Fibroblast of the aortic adventitia (primary cell): ENCODE measurements at regions not wholly inside any gene's neighbourhood (a gene's known extent, or its start where the extent isn't known, plus 50 kb on each side); places are given as distances from the start of the nearest gene placed in this dataset.

Source experiments
- DNase-seq: peaks from one replicate; pipeline ENCODE4 v3.0.0-alpha.2; 2010; ENCODE audit warnings: low read depth
- H3K4me3 ChIP-seq: 2 replicates; pipeline ENCODE4 v1.5.1; 2011; ENCODE audit warnings: low read depth, mild to moderate bottlenecking, control low read depth, low read length, moderate library complexity
- TF ChIP-seq, protein P1 (sequence below): IDR thresholded peaks from 2 replicates; pipeline ENCODE4 v1.5.1; 2011; ENCODE audit warnings: mild to moderate bottlenecking, low read length, control low read depth, inconsistent platforms; ENCODE audit not compliant: insufficient read depth

DNA sequence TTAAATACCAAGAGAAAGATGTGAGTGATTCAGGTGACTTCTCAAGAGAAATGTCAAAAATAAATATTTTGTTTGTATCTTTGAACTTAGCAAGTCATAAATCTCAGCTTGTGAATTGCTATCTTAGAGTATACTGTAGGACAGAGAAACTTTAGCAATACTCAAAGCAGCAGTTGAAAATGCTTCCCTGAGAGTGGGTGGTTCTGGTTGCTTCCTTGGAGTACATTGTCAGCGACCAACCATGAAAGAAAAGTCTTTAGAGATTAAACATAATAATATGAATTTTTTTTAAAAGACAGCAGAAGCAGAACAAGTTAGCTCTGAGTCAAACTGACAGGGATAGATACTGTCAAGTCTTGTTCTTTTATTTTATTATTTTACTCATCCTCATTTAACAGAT, 86.8 kb upstream of the OSBPL8 start:
- no peak overlapping the region for H3K4me3 ChIP-seq
- DNase-seq, result no peak
- TF ChIP-seq, protein P1, sequence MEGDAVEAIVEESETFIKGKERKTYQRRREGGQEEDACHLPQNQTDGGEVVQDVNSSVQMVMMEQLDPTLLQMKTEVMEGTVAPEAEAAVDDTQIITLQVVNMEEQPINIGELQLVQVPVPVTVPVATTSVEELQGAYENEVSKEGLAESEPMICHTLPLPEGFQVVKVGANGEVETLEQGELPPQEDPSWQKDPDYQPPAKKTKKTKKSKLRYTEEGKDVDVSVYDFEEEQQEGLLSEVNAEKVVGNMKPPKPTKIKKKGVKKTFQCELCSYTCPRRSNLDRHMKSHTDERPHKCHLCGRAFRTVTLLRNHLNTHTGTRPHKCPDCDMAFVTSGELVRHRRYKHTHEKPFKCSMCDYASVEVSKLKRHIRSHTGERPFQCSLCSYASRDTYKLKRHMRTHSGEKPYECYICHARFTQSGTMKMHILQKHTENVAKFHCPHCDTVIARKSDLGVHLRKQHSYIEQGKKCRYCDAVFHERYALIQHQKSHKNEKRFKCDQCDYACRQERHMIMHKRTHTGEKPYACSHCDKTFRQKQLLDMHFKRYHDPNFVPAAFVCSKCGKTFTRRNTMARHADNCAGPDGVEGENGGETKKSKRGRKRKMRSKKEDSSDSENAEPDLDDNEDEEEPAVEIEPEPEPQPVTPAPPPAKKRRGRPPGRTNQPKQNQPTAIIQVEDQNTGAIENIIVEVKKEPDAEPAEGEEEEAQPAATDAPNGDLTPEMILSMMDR, result no peak

DNA sequence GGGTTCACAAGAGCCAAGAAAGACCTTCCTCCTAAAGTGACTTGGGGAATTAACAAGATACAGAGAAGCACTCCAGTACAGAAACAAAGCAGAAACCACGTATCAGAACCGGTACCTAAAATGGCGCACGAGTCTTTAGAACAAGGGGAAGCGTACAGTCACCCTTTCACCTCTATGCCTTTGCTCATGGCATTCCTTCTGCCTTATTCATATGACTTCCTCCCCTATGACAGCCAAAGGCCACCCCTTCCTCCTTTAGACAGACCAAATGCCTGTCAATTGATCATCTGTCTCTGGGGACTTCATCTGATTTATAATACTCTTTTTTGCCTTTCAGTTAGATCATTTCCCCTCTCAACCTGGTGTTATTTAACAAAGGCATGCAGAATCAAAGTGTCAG, 89.5 kb upstream of the OSBPL8 start:
- no peak for DNase-seq
- no peak overlapping the region for H3K4me3 ChIP-seq
- TF ChIP-seq, protein P1, result no peak

DNA sequence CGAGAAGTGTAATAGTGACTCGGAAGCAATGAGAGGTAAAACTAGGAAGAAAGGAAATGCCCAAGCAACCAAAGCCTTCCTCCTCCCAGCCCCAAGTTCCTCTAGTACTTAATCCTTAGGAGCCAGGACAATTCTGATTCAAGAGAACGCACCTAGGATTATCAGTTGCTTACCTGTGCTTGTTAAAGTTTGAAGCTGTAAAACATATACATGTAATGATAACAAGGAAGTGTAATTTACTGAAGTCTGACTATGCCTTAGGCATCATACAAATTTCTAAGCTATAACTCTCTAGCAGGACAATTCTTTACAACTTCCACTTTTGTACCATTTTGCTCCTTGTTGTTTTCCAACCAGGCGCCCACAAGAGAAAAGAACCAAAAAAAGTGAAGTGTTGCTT, 92.8 kb upstream of the OSBPL8 start:
- DNase-seq, result no peak
- TF ChIP-seq, protein P1, result no peak
- H3K4me3 ChIP-seq, result no peak overlapping the region

DNA sequence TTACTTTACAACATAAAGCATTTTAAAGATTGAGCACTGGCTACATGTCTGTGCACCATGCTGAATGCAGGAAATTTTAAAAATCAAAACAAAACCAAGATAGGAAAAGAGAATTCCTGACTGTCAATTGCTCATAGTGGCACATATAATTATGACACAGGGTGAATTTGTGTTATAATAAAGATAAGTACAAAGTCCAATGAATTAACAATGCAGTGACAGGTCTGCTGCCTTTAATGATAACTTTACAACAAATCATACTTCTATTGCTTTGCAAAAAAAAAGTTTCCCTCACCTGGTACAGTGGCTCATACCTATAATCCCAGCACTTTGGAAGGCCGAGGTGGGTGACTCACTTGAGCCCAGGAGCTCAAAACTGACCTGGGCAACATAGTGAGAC, 93.8 kb upstream of the OSBPL8 start:
- no peak for DNase-seq
- H3K4me3 ChIP-seq, result no peak overlapping the region
- TF ChIP-seq, protein P1, result no peak

GRCh38 chr12:76664731-76665130, 99.2 kb upstream of the ZDHHC17 start:
- TF ChIP-seq, protein P1, result no peak
- no peak for DNase-seq
- no peak overlapping the region for H3K4me3 ChIP-seq

- H3K4me3 ChIP-seq, result no peak overlapping the region
- no peak for DNase-seq
- TF ChIP-seq, protein P1, result no peak
Measured at GRCh38 chr12:76666290-76666835, 97.6 kb upstream of the ZDHHC17 start.

DNA sequence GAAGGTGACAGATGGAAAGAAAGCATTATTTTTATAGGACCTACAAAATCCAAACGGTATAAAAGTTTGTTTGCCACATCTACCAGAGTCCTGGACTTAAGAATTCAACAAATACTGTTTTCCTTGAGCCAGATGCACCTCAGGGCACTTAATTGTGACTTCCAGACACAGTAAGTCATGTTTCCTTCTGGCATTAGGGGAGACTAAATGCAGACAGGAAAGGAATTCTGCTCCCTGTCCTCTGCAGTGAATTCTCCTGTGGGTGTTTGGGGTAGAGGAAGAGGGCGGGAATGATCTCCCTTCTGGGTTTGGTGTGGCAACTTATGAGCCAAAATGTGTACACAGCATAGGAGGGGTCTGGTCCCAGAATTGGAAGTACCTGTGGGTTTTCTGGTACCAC, 93.9 kb upstream of the ZDHHC17 start:
- DNase-seq, result no peak
- H3K4me3 ChIP-seq, result no peak overlapping the region
- TF ChIP-seq, protein P1, result no peak
